H9 (cell line): ENCODE measurements at regions not wholly inside any gene's neighbourhood (a gene's known extent, or its start where the extent isn't known, plus 50 kb on each side); places are given as distances from the start of the nearest gene placed in this dataset.

Source experiments
- DNase-seq: peaks from one replicate; pipeline ENCODE4 v3.0.0-alpha.2; 2017
- H2AFZ ChIP-seq: one replicate; pipeline ENCODE4 v1.6.1; 2013; ENCODE audit warnings: mild to moderate bottlenecking, low read length, control low read depth, moderate library complexity
- H2AK5ac ChIP-seq: 2 replicates; pipeline ENCODE4 v1.6.1; 2013; ENCODE audit warnings: low read length, control low read depth, mixed read lengths; ENCODE audit not compliant: insufficient read length
- H2BK120ac ChIP-seq: one replicate; pipeline ENCODE4 v1.6.1; 2013; ENCODE audit warnings: low read depth, mild to moderate bottlenecking, low read length, control low read depth, inconsistent platforms; ENCODE audit not compliant: poor library complexity, severe bottlenecking
- H2BK12ac ChIP-seq: 2 replicates; pipeline ENCODE4 v1.6.1; 2013; ENCODE audit warnings: low read length, control low read depth, mixed read lengths, low read depth; ENCODE audit not compliant: insufficient read length
- H2BK15ac ChIP-seq: 2 replicates; pipeline ENCODE4 v1.6.1; 2013; ENCODE audit warnings: low read depth, low read length, control low read depth
- H2BK20ac ChIP-seq: one replicate; pipeline ENCODE4 v1.6.1; 2013; ENCODE audit warnings: low read depth, mild to moderate bottlenecking, low read length, control low read depth, inconsistent platforms; ENCODE audit not compliant: poor library complexity, severe bottlenecking
- H2BK5ac ChIP-seq: 2 replicates; pipeline ENCODE4 v1.6.1; 2013; ENCODE audit warnings: low read length, control low read depth, mixed read lengths; ENCODE audit not compliant: insufficient read length
- H3K14ac ChIP-seq: 2 replicates; pipeline ENCODE4 v1.6.1; 2013; ENCODE audit warnings: low read length, control low read depth; ENCODE audit not compliant: insufficient read depth
- H3K18ac ChIP-seq: 2 replicates; pipeline ENCODE4 v1.6.1; 2013; ENCODE audit warnings: low read depth, mild to moderate bottlenecking, mixed read lengths, low read length, control low read depth; ENCODE audit not compliant: insufficient read length
- H3K23ac ChIP-seq: 2 replicates; pipeline ENCODE4 v1.6.1; 2013; ENCODE audit warnings: low read length, control low read depth, mixed read lengths, low read depth; ENCODE audit not compliant: insufficient read length
- H3K23me2 ChIP-seq: 2 replicates; pipeline ENCODE4 v1.6.1; 2013; ENCODE audit warnings: low read depth, mild to moderate bottlenecking, mixed read lengths, low read length, control low read depth; ENCODE audit not compliant: insufficient read length, poor library complexity, severe bottlenecking
- H3K27ac ChIP-seq: 2 replicates; pipeline ENCODE4 v1.5.1; 2013; ENCODE audit warnings: low read length, control low read depth, mixed read lengths, low read depth; ENCODE audit not compliant: insufficient read length
- H3K27me3 ChIP-seq: 2 replicates; pipeline ENCODE4 v1.6.1; 2013; ENCODE audit warnings: low read length, control low read depth, inconsistent platforms; ENCODE audit not compliant: insufficient read depth
- H3K4ac ChIP-seq: 2 replicates; pipeline ENCODE4 v1.6.1; 2013; ENCODE audit warnings: low read depth, mild to moderate bottlenecking, control low read depth, inconsistent platforms, low read length, moderate library complexity
- H3K4me1 ChIP-seq: 2 replicates; pipeline ENCODE4 v1.6.1; 2013; ENCODE audit warnings: low read length, control low read depth, inconsistent platforms; ENCODE audit not compliant: insufficient read depth
- H3K4me2 ChIP-seq: 2 replicates; pipeline ENCODE4 v1.6.1; 2013; ENCODE audit warnings: low read length, control low read depth, mixed read lengths; ENCODE audit not compliant: insufficient read length, insufficient read depth
- H3K56ac ChIP-seq: 2 replicates; pipeline ENCODE4 v1.6.1; 2013; ENCODE audit warnings: low read depth, mild to moderate bottlenecking, mixed read lengths, low read length, control low read depth; ENCODE audit not compliant: insufficient read length
- H3K79me1 ChIP-seq: 2 replicates; pipeline ENCODE4 v1.6.1; 2013; ENCODE audit warnings: low read depth, mild to moderate bottlenecking, moderate library complexity, low read length, control low read depth, inconsistent platforms; ENCODE audit not compliant: insufficient read depth, poor library complexity, severe bottlenecking
- H3K79me2 ChIP-seq: 2 replicates; pipeline ENCODE4 v1.6.1; 2013; ENCODE audit warnings: low read length, control low read depth, inconsistent platforms; ENCODE audit not compliant: insufficient read depth
- H3K9ac ChIP-seq: 2 replicates; pipeline ENCODE4 v1.6.1; 2013; ENCODE audit warnings: low read length, control low read depth, mixed read lengths; ENCODE audit not compliant: insufficient read length; ENCODE audit errors: extremely low read depth
- H3K9me3 ChIP-seq: one replicate; pipeline ENCODE4 v1.6.1; 2013; ENCODE audit warnings: low read depth, low read length, inconsistent platforms; ENCODE audit not compliant: control insufficient read depth
- H3T11ph ChIP-seq: one replicate; pipeline ENCODE4 v1.6.1; 2013; ENCODE audit warnings: mild to moderate bottlenecking, low read length, control low read depth, inconsistent platforms
- H4K20me1 ChIP-seq: one replicate; pipeline ENCODE4 v1.6.1; 2013; ENCODE audit not compliant: control insufficient read depth, insufficient read length, insufficient read depth
- H4K5ac ChIP-seq: 2 replicates; pipeline ENCODE4 v1.6.1; 2013; ENCODE audit warnings: low read depth, mild to moderate bottlenecking, mixed read lengths, low read length, control low read depth; ENCODE audit not compliant: insufficient read length
- H4K8ac ChIP-seq: replicated peaks from 2 replicates; pipeline ENCODE4 v1.6.1; 2013; ENCODE audit warnings: low read length, control low read depth, mixed read lengths, low read depth; ENCODE audit not compliant: insufficient read length
- H4K91ac ChIP-seq: 2 replicates; pipeline ENCODE4 v1.6.1; 2013; ENCODE audit warnings: low read depth, mild to moderate bottlenecking, moderate library complexity, mixed read lengths, low read length, control low read depth; ENCODE audit not compliant: insufficient read length
- H3K27ac Mint-ChIP-seq, 3 experiments: 2 replicates in 2 of 3; 3 replicates in 1 of 3; pipeline ENCODE4 v1.8.0; 2020 to 2021; ENCODE audit warnings: mixed read lengths in 3 of 3, mild to moderate bottlenecking in 1 of 3, moderate library complexity in 1 of 3
- H3K27me3 Mint-ChIP-seq: 2 replicates; pipeline ENCODE4 v1.8.0; 2021; ENCODE audit warnings: low read depth, mild to moderate bottlenecking, moderate library complexity, mixed read lengths
- H3K36me3 Mint-ChIP-seq, 3 experiments: 2 replicates in 2 of 3; 3 replicates in 1 of 3; pipeline ENCODE4 v1.8.0; 2020 to 2021; ENCODE audit warnings: low read depth in 3 of 3, mixed read lengths in 3 of 3; ENCODE audit not compliant: insufficient read depth in 1 of 3
- H3K4me1 Mint-ChIP-seq, 2 experiments: 2 replicates each; pipeline ENCODE4 v1.8.0; 2020; ENCODE audit warnings: mixed read lengths in 2 of 2
- H3K4me3 Mint-ChIP-seq, 2 experiments: 2 replicates in 1 of 2; 3 replicates in 1 of 2; pipeline ENCODE4 v1.8.0; 2020 to 2021; ENCODE audit warnings: mild to moderate bottlenecking in 2 of 2, mixed read lengths in 2 of 2, moderate library complexity in 1 of 2
- H3K9me3 Mint-ChIP-seq, 2 experiments: 2 replicates in 1 of 2; 3 replicates in 1 of 2; pipeline ENCODE4 v1.8.0; 2020; ENCODE audit warnings: mild to moderate bottlenecking in 2 of 2, mixed read lengths in 2 of 2, moderate library complexity in 1 of 2
- WGBS: extraction: QIAGEN DNeasy Blood & Tissue Kit; methylation state at CpG from one replicate; pipeline ENCODE4 v1.1.7; 2013; ENCODE audit warnings: missing lambda C conversion rate, low lambda C conversion rate, mixed read lengths; ENCODE audit not compliant: insufficient read length; ENCODE audit errors: extremely low coverage; 5-methylcytosine and 5-hydroxymethylcytosine counted together
- TF ChIP-seq, protein P1 (sequence below): fragments of 200-600 bp; sonication (generic); conservative IDR thresholded peaks from 3 replicates; pipeline ENCODE4 v1.8.0; 2021; ENCODE audit warnings: antibody characterized with exemption, mild to moderate bottlenecking

DNA sequence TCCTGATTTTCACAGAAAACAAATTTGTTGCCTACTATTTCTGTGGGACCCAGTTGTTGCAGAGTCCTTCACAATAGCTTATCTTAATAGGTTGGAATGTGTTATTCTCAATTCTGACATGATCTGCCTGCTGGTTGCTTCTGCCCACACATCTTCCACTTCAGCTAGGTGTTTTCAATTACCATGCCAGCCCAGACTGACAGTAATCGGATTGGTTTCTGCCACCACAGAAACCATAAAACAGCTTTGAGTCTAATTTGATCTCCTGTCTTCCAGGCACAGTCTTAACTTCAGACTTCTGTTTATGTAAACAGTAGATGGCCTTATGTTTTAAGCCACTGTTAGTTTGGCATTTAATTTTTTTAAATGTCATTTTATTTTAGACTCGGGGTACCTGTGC lies 248.2 kb upstream of the RBMS1 start:
- no peak overlapping the region for H3K23ac ChIP-seq
- no peak overlapping the region for H3K27ac ChIP-seq
- H3K9ac ChIP-seq: no peak overlapping the region
- Mint-ChIP-seq H3K27me3 (no peaks in the 10 kb centered on the region), H3K4me3 (no peak overlapping the region), H3K9me3 (no peaks in the 10 kb centered on the region), H3K27ac (no peak overlapping the region), H3K36me3 (no peaks in the 10 kb centered on the region), H3K4me1 (peaks cover 2 to 3% of the 10 kb centered on the region in 2 experiments)
- H4K5ac ChIP-seq: no peak overlapping the region
- H4K20me1 ChIP-seq: no peaks in the 10 kb centered on the region
- no peak overlapping the region for H2BK12ac ChIP-seq
- H2AFZ ChIP-seq: no peak overlapping the region
- no peaks in the 10 kb centered on the region for H3K79me2 ChIP-seq
- H2BK15ac ChIP-seq: no peak overlapping the region
- DNase-seq: no peak
- no peak overlapping the region for H3K4me2 ChIP-seq
- H3K14ac ChIP-seq: no peak overlapping the region
- no peak overlapping the region for H4K91ac ChIP-seq
- no peak overlapping the region for H3K18ac ChIP-seq
- H3K23me2 ChIP-seq: no peaks in the 10 kb centered on the region
- no peak overlapping the region for H2BK20ac ChIP-seq
- no peak overlapping the region for H3K4ac ChIP-seq
- no CpG with 5 or more reads among the region's 2 CpGs for WGBS
- no peak overlapping the region for H2AK5ac ChIP-seq
- H2BK5ac ChIP-seq: no peak overlapping the region
- TF ChIP-seq, protein P1, sequence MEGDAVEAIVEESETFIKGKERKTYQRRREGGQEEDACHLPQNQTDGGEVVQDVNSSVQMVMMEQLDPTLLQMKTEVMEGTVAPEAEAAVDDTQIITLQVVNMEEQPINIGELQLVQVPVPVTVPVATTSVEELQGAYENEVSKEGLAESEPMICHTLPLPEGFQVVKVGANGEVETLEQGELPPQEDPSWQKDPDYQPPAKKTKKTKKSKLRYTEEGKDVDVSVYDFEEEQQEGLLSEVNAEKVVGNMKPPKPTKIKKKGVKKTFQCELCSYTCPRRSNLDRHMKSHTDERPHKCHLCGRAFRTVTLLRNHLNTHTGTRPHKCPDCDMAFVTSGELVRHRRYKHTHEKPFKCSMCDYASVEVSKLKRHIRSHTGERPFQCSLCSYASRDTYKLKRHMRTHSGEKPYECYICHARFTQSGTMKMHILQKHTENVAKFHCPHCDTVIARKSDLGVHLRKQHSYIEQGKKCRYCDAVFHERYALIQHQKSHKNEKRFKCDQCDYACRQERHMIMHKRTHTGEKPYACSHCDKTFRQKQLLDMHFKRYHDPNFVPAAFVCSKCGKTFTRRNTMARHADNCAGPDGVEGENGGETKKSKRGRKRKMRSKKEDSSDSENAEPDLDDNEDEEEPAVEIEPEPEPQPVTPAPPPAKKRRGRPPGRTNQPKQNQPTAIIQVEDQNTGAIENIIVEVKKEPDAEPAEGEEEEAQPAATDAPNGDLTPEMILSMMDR: no peak
- H3K27me3 ChIP-seq: no peaks in the 10 kb centered on the region
- H3K56ac ChIP-seq: no peak overlapping the region
- H3K9me3 ChIP-seq: no peaks in the 10 kb centered on the region
- H3T11ph ChIP-seq: no peak overlapping the region
- H3K79me1 ChIP-seq: no peaks in the 10 kb centered on the region
- no peak overlapping the region for H2BK120ac ChIP-seq
- peaks cover 2% of the 10 kb centered on the region; the same call in 1 of the 2 replicates for H3K4me1 ChIP-seq
- no peak overlapping the region for H4K8ac ChIP-seq
